HepG2 (cell line): ENCODE measurements at regions not wholly inside any gene's neighbourhood (a gene's known extent, or its start where the extent isn't known, plus 50 kb on each side); places are given as distances from the start of the nearest gene placed in this dataset.

Source experiments
- ATAC-seq: fragments of 200-7000 bp; cut with Tn5 transposase; 3 replicates; pipeline ENCODE4 v1.9.1; 2020; ENCODE audit warnings: mild to moderate bottlenecking, moderate library complexity
- BruUV-seq: library from RNA; stranded (reverse); fragments of 400-500 nt; replicated peaks from 2 replicates; lab custom pipeline; 2021; lab: Mats Ljungman, UMichigan
- CTCF ChIA-PET: fragments of 300-600 bp; formaldehyde crosslinking; extraction: SDS; loops from one replicate; lab custom pipeline; 2021; ENCODE audit warnings: low total read pairs, inconsistent platforms, low intra/inter-chr PET ratio; lab: Yijun Ruan, JAX
- POLR2A ChIA-PET: fragments of 350-600 bp; sonication (Branson Sonifier 250); formaldehyde crosslinking; loops from one replicate; lab custom pipeline; 2020; ENCODE audit warnings: antibody characterized with exemption, inconsistent platforms; lab: Yijun Ruan, JAX
- DNase-seq: peaks from one replicate; pipeline ENCODE4 v3.0.0-alpha.2; 2015; ENCODE audit warnings: low spot score
- FAIRE-seq: peaks from 3 replicates; lab custom pipeline; 2011; peaks lifted over from hg19 to GRCh38; lab: Jason Lieb, UNC
- H2AFZ ChIP-seq: one replicate; pipeline ENCODE4 v1.6.1; 2011; ENCODE audit warnings: low read length, inconsistent platforms
- H3K27ac ChIP-seq: fragments of 300-600 bp; 3 replicates; pipeline ENCODE4 v1.8.0; 2011; ENCODE audit warnings: mixed run types, mild to moderate bottlenecking, mixed read lengths, low read length, inconsistent platforms; ENCODE audit not compliant: insufficient read depth; ENCODE audit errors: extremely low read length
- H3K27me3 ChIP-seq, 2 experiments: fragments of 200-600 bp in 1 of 2; 2 replicates in 1 of 2; 3 replicates in 1 of 2; pipeline versions ENCODE4 v1.6.0 to v1.8.0; 2011; ENCODE audit warnings: low read length in 2 of 2, mild to moderate bottlenecking in 2 of 2, moderate library complexity in 2 of 2, inconsistent platforms in 1 of 2; ENCODE audit not compliant: insufficient read depth in 2 of 2, control insufficient read depth in 1 of 2
- H3K36me3 ChIP-seq, 2 experiments: fragments of 200-600 bp in 1 of 2; replicated peaks in 1 of 2; 2 replicates in 1 of 2; 3 replicates in 1 of 2; pipeline versions ENCODE4 v1.5.1 to v1.8.0; 2011; ENCODE audit warnings: low read length in 2 of 2, inconsistent platforms in 1 of 2; ENCODE audit not compliant: insufficient read depth in 2 of 2, control insufficient read depth in 1 of 2
- H3K4me1 ChIP-seq: 2 replicates; pipeline ENCODE4 v1.5.1; 2012; ENCODE audit warnings: low read length, inconsistent platforms; ENCODE audit not compliant: insufficient read depth
- H3K4me2 ChIP-seq: 2 replicates; pipeline ENCODE4 v1.6.0; 2011; ENCODE audit warnings: low read depth, low read length, inconsistent platforms
- H3K4me3 ChIP-seq, 3 experiments: fragments of 200-600 bp in 1 of 3; sonication (generic), shearing (Covaris generic) in 1 of 3; replicated peaks in 1 of 3; 2 replicates each; pipeline ENCODE4 v1.5.1; 2011 to 2016; ENCODE audit warnings: low read length in 3 of 3, inconsistent platforms in 2 of 3, low read depth in 2 of 3, mild to moderate bottlenecking in 2 of 3, control low read depth in 1 of 3, mixed read lengths in 1 of 3; ENCODE audit not compliant: insufficient read depth in 1 of 3
- H3K79me2 ChIP-seq: one replicate; pipeline ENCODE4 v1.6.1; 2011; ENCODE audit warnings: low read length, inconsistent platforms; ENCODE audit not compliant: insufficient read depth
- H3K9ac ChIP-seq: 2 replicates; pipeline ENCODE4 v1.6.0; 2011; ENCODE audit warnings: mild to moderate bottlenecking, low read depth, low read length, inconsistent platforms; ENCODE audit not compliant: insufficient read depth
- H3K9me3 ChIP-seq: 2 replicates; pipeline ENCODE4 v1.5.1; 2012; ENCODE audit warnings: mild to moderate bottlenecking, low read length
- H4K20me1 ChIP-seq: 2 replicates; pipeline ENCODE4 v1.6.0; 2011; ENCODE audit warnings: inconsistent platforms, mild to moderate bottlenecking, low read length, moderate library complexity; ENCODE audit not compliant: insufficient read depth
- CCDC6 ChIP-seq: sonication (generic); formaldehyde crosslinking; IDR thresholded peaks from 2 replicates; pipeline ENCODE4 v1.8.1; 2022; ENCODE audit warnings: mild to moderate bottlenecking, missing genetic modification reagents, moderate library complexity
- HNRNPL ChIP-seq: fragments of 200-400 bp; formaldehyde crosslinking; IDR thresholded peaks from 2 replicates; pipeline ENCODE4 v1.6.1; 2017; ENCODE audit warnings: mild to moderate bottlenecking, low read depth, low read length
- MXI1 ChIP-seq: IDR thresholded peaks from 3 replicates; pipeline ENCODE4 v1.6.1; 2012; ENCODE audit warnings: low read depth, low read length, inconsistent platforms, borderline replicate concordance
- RBM39 ChIP-seq: fragments of 200-400 bp; formaldehyde crosslinking; IDR thresholded peaks from one replicate; pipeline ENCODE4 v1.6.1; 2018; ENCODE audit warnings: antibody characterized with exemption, mild to moderate bottlenecking, low read depth, low read length; ENCODE audit not compliant: poor library complexity, severe bottlenecking
- SUZ12 ChIP-seq: fragments of 150-350 bp; IDR thresholded peaks from 2 replicates; pipeline ENCODE4 v1.6.1; 2014; ENCODE audit warnings: low read depth, low read length
- THAP11 ChIP-seq: IDR thresholded peaks from 2 replicates; pipeline ENCODE4 v1.6.1; 2016; ENCODE audit warnings: missing biosample characterization, missing genetic modification reagents
- ZNF333 ChIP-seq: sonication (generic); formaldehyde crosslinking; IDR thresholded peaks from 2 replicates; pipeline ENCODE4 v1.4.0; 2020; ENCODE audit warnings: mild to moderate bottlenecking, missing genetic modification reagents, borderline replicate concordance
- ZNF343 ChIP-seq: sonication (generic); formaldehyde crosslinking; IDR thresholded peaks from 2 replicates; pipeline ENCODE4 v1.4.0; 2020; ENCODE audit warnings: mild to moderate bottlenecking, missing genetic modification reagents
- ZNF674 ChIP-seq: sonication (generic); formaldehyde crosslinking; IDR thresholded peaks from 2 replicates; pipeline ENCODE4 v1.5.0; 2020; ENCODE audit warnings: low read depth, mild to moderate bottlenecking, missing genetic modification reagents
- ZNF879 ChIP-seq: sonication (generic); formaldehyde crosslinking; IDR thresholded peaks from 2 replicates; pipeline ENCODE4 v1.8.1; 2023; ENCODE audit warnings: missing genetic modification reagents
- WGBS: methylation state at CpG from one replicate; pipeline ENCODE4 v1.1.6; 2017; ENCODE audit warnings: low lambda C conversion rate; 5-methylcytosine and 5-hydroxymethylcytosine counted together
- in situ Hi-C: cut with HindIII; loops from 2 replicates; pipeline ENCODE4 v1.10.0; 2017; ENCODE audit warnings: low pct_unique_long_range_greater_than_20kb; ENCODE audit not compliant: extremely low pct_ligation_motif_present
- intact Hi-C: fragments of 100-400 bp; cut with micrococcal nuclease; formaldehyde crosslinking; loops from one replicate; pipeline ENCODE4 v1.10.0; 2022; ENCODE audit not compliant: unreplicated experiment
- TF ChIP-seq, protein P1 (sequence below): IDR thresholded peaks from 2 replicates; pipeline ENCODE4 v1.6.1; 2012; ENCODE audit warnings: low read length, improper control_type of control experiment
- TF ChIP-seq, protein P2 (sequence below): sonication (generic); formaldehyde crosslinking; IDR thresholded peaks from 2 replicates; pipeline ENCODE4 v1.8.0; 2022; ENCODE audit warnings: missing genetic modification reagents, low read depth, mild to moderate bottlenecking, borderline replicate concordance
- TF ChIP-seq, protein P3 (sequence below): sonication (generic); formaldehyde crosslinking; IDR thresholded peaks from 2 replicates; pipeline ENCODE4 v1.5.0; 2020; ENCODE audit warnings: mild to moderate bottlenecking, missing genetic modification reagents

DNA sequence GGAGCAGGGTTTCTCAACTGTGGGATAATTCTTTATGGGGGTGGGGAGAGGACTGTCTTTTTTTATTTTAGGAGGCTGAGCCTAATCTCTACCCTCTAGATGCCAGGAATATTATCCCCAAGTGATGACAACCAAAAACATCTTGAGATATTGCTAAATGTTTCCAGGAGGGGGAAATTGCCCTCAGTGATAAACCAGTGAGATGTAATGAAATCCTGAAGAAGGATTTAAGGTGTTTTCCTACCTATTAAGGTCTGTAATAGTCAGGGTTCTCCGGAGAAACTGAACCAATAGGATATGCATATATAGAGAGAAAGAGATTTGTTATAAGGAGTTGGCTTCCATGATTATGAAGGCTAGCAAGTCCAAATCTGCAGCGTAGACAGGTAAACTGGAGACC is 208.3 kb upstream of the MIR17HG start:
- H3K9ac ChIP-seq, result no peak overlapping the region
- H4K20me1 ChIP-seq, result no peaks in the 10 kb centered on the region
- H3K27me3 ChIP-seq, result no peaks in the 10 kb centered on the region
- POLR2A ChIA-PET, result no interaction called here
- no peaks in the 10 kb centered on the region for H3K9me3 ChIP-seq
- H3K36me3 ChIP-seq, result no peaks in the 10 kb centered on the region
- DNase-seq (no peak), FAIRE-seq (no peak)
- H3K4me3 ChIP-seq, result no peak overlapping the region
- TF ChIP-seq RBM39 (no peak), ZNF674 (no peak), CCDC6 (CRISPR knock-in tag) (no peak), THAP11 (CRISPR knock-in tag) (no peak), SUZ12 (no peak), ZNF879 (CRISPR knock-in tag) (no peak), MXI1 (no peak), HNRNPL (no peak), ZNF333 (no peak), ZNF343 (CRISPR knock-in tag) (no peak)
- TF ChIP-seq, protein P1, sequence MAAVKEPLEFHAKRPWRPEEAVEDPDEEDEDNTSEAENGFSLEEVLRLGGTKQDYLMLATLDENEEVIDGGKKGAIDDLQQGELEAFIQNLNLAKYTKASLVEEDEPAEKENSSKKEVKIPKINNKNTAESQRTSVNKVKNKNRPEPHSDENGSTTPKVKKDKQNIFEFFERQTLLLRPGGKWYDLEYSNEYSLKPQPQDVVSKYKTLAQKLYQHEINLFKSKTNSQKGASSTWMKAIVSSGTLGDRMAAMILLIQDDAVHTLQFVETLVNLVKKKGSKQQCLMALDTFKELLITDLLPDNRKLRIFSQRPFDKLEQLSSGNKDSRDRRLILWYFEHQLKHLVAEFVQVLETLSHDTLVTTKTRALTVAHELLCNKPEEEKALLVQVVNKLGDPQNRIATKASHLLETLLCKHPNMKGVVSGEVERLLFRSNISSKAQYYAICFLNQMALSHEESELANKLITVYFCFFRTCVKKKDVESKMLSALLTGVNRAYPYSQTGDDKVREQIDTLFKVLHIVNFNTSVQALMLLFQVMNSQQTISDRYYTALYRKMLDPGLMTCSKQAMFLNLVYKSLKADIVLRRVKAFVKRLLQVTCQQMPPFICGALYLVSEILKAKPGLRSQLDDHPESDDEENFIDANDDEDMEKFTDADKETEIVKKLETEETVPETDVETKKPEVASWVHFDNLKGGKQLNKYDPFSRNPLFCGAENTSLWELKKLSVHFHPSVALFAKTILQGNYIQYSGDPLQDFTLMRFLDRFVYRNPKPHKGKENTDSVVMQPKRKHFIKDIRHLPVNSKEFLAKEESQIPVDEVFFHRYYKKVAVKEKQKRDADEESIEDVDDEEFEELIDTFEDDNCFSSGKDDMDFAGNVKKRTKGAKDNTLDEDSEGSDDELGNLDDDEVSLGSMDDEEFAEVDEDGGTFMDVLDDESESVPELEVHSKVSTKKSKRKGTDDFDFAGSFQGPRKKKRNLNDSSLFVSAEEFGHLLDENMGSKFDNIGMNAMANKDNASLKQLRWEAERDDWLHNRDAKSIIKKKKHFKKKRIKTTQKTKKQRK, result no peak
- TF ChIP-seq, protein P2, sequence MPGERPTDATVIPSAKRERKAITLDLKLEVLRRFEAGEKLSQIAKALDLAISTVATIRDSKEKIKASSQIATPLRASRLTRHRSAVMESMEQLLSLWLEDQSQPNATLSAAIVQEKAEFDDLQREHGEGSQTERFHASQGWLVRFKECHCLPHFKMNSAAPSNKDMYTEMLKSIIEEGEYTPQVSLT (CRISPR knock-in tag), result no peak
- TF ChIP-seq, protein P3, sequence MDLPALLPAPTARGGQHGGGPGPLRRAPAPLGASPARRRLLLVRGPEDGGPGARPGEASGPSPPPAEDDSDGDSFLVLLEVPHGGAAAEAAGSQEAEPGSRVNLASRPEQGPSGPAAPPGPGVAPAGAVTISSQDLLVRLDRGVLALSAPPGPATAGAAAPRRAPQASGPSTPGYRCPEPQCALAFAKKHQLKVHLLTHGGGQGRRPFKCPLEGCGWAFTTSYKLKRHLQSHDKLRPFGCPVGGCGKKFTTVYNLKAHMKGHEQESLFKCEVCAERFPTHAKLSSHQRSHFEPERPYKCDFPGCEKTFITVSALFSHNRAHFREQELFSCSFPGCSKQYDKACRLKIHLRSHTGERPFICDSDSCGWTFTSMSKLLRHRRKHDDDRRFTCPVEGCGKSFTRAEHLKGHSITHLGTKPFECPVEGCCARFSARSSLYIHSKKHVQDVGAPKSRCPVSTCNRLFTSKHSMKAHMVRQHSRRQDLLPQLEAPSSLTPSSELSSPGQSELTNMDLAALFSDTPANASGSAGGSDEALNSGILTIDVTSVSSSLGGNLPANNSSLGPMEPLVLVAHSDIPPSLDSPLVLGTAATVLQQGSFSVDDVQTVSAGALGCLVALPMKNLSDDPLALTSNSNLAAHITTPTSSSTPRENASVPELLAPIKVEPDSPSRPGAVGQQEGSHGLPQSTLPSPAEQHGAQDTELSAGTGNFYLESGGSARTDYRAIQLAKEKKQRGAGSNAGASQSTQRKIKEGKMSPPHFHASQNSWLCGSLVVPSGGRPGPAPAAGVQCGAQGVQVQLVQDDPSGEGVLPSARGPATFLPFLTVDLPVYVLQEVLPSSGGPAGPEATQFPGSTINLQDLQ (CRISPR knock-in tag), result no peak
- TF ChIP-seq, all 625 proteins: peak for 0
- in situ Hi-C loops (loop anchor here (10.0 kb wide), 1 partner anchor 106 kb away; no protein-coding TSS in a partner anchor), intact Hi-C loops (no loop called here)
- BruUV-seq, result no TSS peak
- Histone ChIP-seq H2AFZ (no peak overlapping the region), H3K79me2 (no peaks in the 10 kb centered on the region), H3K4me2 (no peak overlapping the region), H3K27ac (no peak overlapping the region), H3K4me1 (no peaks in the 10 kb centered on the region)
- no peak for ATAC-seq
- 40% methylated on average over 2 of the region's 2 CpGs for WGBS
- CTCF ChIA-PET, result no interaction called here
